ENCODE measurements at regions not wholly inside any gene's neighbourhood (a gene's known extent, or its start where the extent isn't known, plus 50 kb on each side); places are given as distances from the start of the nearest gene placed in this dataset.
"Not testable (repeated sequence)": the region's sequence is repeated elsewhere in the genome, so short reads cannot be mapped to it uniquely, and the experiment has no call there.

GRCh38 chr1:104463126-104463697 is 713.5 kb downstream of the AMY1C start:
- no peak for DNase-seq (ENCODE audit: low spot score)

- DNase-seq (ENCODE audit: low spot score): no peak
Observed at GRCh38 chr1:104466068-104466467, 716.4 kb downstream of the AMY1C start.

- no peak for DNase-seq (ENCODE audit: low spot score)
Observed at GRCh38 chr1:104467590-104467989, 717.9 kb downstream of the AMY1C start.

- no peak for DNase-seq (ENCODE audit: low spot score)
Observed at GRCh38 chr1:104468282-104468681, 718.6 kb downstream of the AMY1C start.

GRCh38 chr1:104476126-104476525 is 726.4 kb downstream of the AMY1C start:
- no peak for DNase-seq (ENCODE audit: low spot score)

GRCh38 chr1:104488296-104489015 is 738.8 kb downstream of the AMY1C start:
- no peak for DNase-seq (ENCODE audit: low spot score)

- DNase-seq (ENCODE audit: low spot score): no peak
Observed at GRCh38 chr1:104526158-104526795, 776.6 kb downstream of the AMY1C start.

GRCh38 chr1:104531990-104532389 is 782.3 kb downstream of the AMY1C start:
- DNase-seq (ENCODE audit: low spot score): no peak

GRCh38 chr1:104574620-104575019 is 824.9 kb downstream of the AMY1C start:
- DNase-seq (ENCODE audit: low spot score): no peak

- DNase-seq (ENCODE audit: low spot score): no peak
Observed at GRCh38 chr1:104592926-104593325, 843.2 kb downstream of the AMY1C start.

GRCh38 chr1:104593413-104594187 is 843.9 kb downstream of the AMY1C start:
- DNase-seq (ENCODE audit: low spot score): no peak

GRCh38 chr1:104617474-104617873 is 867.8 kb downstream of the AMY1C start:
- DNase-seq (ENCODE audit: low spot score): no peak

GRCh38 chr1:104621221-104621620 is 871.5 kb downstream of the AMY1C start:
- DNase-seq (ENCODE audit: low spot score): no peak

GRCh38 chr1:104624538-104624937 is 874.8 kb downstream of the AMY1C start:
- no peak for DNase-seq (ENCODE audit: low spot score)

GRCh38 chr1:104629589-104629988 is 879.9 kb downstream of the AMY1C start:
- no peak for DNase-seq (ENCODE audit: low spot score)

- no peak for DNase-seq (ENCODE audit: low spot score)
Observed at GRCh38 chr1:104630567-104631149, 881.0 kb downstream of the AMY1C start.

- peak; percentile 16 for DNase-seq (ENCODE audit: low spot score)
Observed at GRCh38 chr1:104636581-104636980, 886.9 kb downstream of the AMY1C start.

- DNase-seq (ENCODE audit: low spot score): no peak
Observed at GRCh38 chr1:104646233-104646632, 896.5 kb downstream of the AMY1C start.

GRCh38 chr1:104648269-104648691 is 898.6 kb downstream of the AMY1C start:
- DNase-seq (ENCODE audit: low spot score): peak; percentile 36

GRCh38 chr1:104664374-104664773 is 914.7 kb downstream of the AMY1C start:
- DNase-seq (ENCODE audit: low spot score): not testable (repeated sequence)

GRCh38 chr1:104665300-104665699 is 915.6 kb downstream of the AMY1C start:
- no peak for DNase-seq (ENCODE audit: low spot score)
